Mesothelial cell of epicardium (in vitro differentiated cells): ENCODE measurements at regions not wholly inside any gene's neighbourhood (a gene's known extent, or its start where the extent isn't known, plus 50 kb on each side); places are given as distances from the start of the nearest gene placed in this dataset.

Experiments
- DNase-seq, 2 experiments: peaks; one replicate each; pipeline ENCODE4 v3.0.0; 2021; ENCODE audit warnings: low spot score in 2 of 2; ENCODE audit not compliant: unreplicated experiment in 2 of 2
- H3K27ac Mint-ChIP-seq: 2 replicates; pipeline ENCODE4 v1.8.0; 2021; ENCODE audit warnings: mixed read lengths
- H3K27me3 Mint-ChIP-seq: 2 replicates; pipeline ENCODE4 v1.8.0; 2021; ENCODE audit warnings: low read depth, mixed read lengths
- H3K36me3 Mint-ChIP-seq: 2 replicates; pipeline ENCODE4 v1.8.0; 2021; ENCODE audit warnings: mixed read lengths
- H3K4me1 Mint-ChIP-seq: 2 replicates; pipeline ENCODE4 v1.8.0; 2021; ENCODE audit warnings: mixed read lengths
- H3K4me3 Mint-ChIP-seq: 2 replicates; pipeline ENCODE4 v1.8.0; 2021; ENCODE audit warnings: mild to moderate bottlenecking, moderate library complexity, mixed read lengths
- H3K9me3 Mint-ChIP-seq: 2 replicates; pipeline ENCODE4 v1.8.0; 2021; ENCODE audit warnings: mixed read lengths
- CTCF ChIP-seq: fragments of 200-600 bp; sonication (generic); IDR thresholded peaks from one replicate; pipeline ENCODE4 v1.5.0; 2021; ENCODE audit warnings: antibody characterized with exemption; ENCODE audit not compliant: unreplicated experiment

GRCh38 chr2:122737429-122738077 lies 982.1 kb downstream of the TSN start:
- H3K36me3 Mint-ChIP-seq = no peaks in the 10 kb centered on the region
- no peak overlapping the region for H3K27ac Mint-ChIP-seq

GRCh38 chr2:122739732-122740593 lies 984.5 kb downstream of the TSN start:
- TF ChIP-seq CTCF = no peak
- Mint-ChIP-seq H3K9me3 (peaks cover 9% of the 10 kb centered on the region), H3K27me3 (no peaks in the 10 kb centered on the region), H3K4me3 (no peak overlapping the region), H3K4me1 (peaks cover 19% of the 10 kb centered on the region), H3K36me3 (no peaks in the 10 kb centered on the region), H3K27ac (no peak overlapping the region)
- DNase-seq = no peak

More at GRCh38 chr2:122737429-122738077, 982.1 kb downstream of the TSN start:
- Mint-ChIP-seq H3K4me3 (no peak overlapping the region), H3K4me1 (peaks cover 29% of the 10 kb centered on the region), H3K9me3 (peaks cover 9% of the 10 kb centered on the region), H3K27me3 (no peaks in the 10 kb centered on the region)
- TF ChIP-seq CTCF = no peak
- no peak for DNase-seq

DNA sequence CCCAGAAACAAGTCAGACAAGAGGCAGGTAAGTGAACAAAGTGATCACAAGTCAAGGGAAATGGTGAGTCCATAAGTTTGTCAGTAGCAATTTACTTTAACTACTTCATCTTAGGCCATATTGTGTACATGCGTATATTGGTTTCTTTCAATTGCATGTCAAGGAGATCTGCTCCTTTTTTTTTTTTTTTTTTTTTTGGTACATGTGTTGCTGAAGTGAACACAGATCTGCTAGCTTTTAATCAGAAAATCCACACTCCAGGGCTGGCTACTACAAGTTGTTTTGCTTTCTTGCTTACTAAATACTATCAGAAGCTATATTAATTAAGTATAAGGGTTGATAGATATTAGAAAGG lies 985.1 kb downstream of the TSN start:
- no peak for TF ChIP-seq CTCF
- Mint-ChIP-seq H3K9me3 (peaks cover 9% of the 10 kb centered on the region), H3K27me3 (no peaks in the 10 kb centered on the region), H3K4me1 (peaks cover 13% of the 10 kb centered on the region), H3K36me3 (no peaks in the 10 kb centered on the region), H3K27ac (no peak overlapping the region), H3K4me3 (no peak overlapping the region)
- DNase-seq = no peak

GRCh38 chr2:122741403-122741802 lies 986.0 kb downstream of the TSN start:
- H3K27me3 Mint-ChIP-seq = no peaks in the 10 kb centered on the region
- no peak overlapping the region for H3K27ac Mint-ChIP-seq
- H3K4me1 Mint-ChIP-seq = peaks cover 6% of the 10 kb centered on the region
- H3K4me3 Mint-ChIP-seq = no peak overlapping the region
- no peak for TF ChIP-seq CTCF
- DNase-seq = no peak
- H3K36me3 Mint-ChIP-seq = no peaks in the 10 kb centered on the region
- peaks cover 9% of the 10 kb centered on the region for H3K9me3 Mint-ChIP-seq

- no peak for TF ChIP-seq CTCF
- H3K36me3 Mint-ChIP-seq = no peaks in the 10 kb centered on the region
Observed at GRCh38 chr2:122743021-122743675, 987.7 kb downstream of the TSN start.

More at GRCh38 chr2:122743021-122743675, 987.7 kb downstream of the TSN start:
- H3K4me3 Mint-ChIP-seq = no peak overlapping the region
- peaks cover 2% of the 10 kb centered on the region for H3K9me3 Mint-ChIP-seq
- no peaks in the 10 kb centered on the region for H3K27me3 Mint-ChIP-seq
- H3K27ac Mint-ChIP-seq = no peak overlapping the region
- H3K4me1 Mint-ChIP-seq = no peaks in the 10 kb centered on the region
- DNase-seq = no peak
